A549 (cell line): ENCODE measurements at regions not wholly inside any gene's neighbourhood (a gene's known extent, or its start where the extent isn't known, plus 50 kb on each side); places are given as distances from the start of the nearest gene placed in this dataset.
A peak's percentile ranks its signal among the peaks of the same experiment; 100 is the strongest.

ENCODE experiments used
- ATAC-seq, 2 experiments: fragments of 200-7000 bp in 1 of 2; fragments of >200 bp in 1 of 2; cut with Nextera tagmentation in 1 of 2; cut with Tn5 transposase in 1 of 2; 3 replicates each; pipeline versions ENCODE4 v1.8.0 to v1.9.1; 2018 to 2020; ENCODE audit warnings: mild to moderate bottlenecking in 1 of 2, moderate library complexity in 1 of 2
- CTCF ChIA-PET: fragments of 300-600 bp; sonication (Branson Sonifier 250); formaldehyde crosslinking; extraction: SDS; loops from one replicate; lab custom pipeline; 2021; ENCODE audit warnings: antibody characterized with exemption, inconsistent platforms; lab: Yijun Ruan, JAX
- POLR2A ChIA-PET: fragments of 350-600 bp; formaldehyde crosslinking; extraction: SDS; loops from one replicate; lab custom pipeline; 2021; ENCODE audit warnings: antibody characterized with exemption, inconsistent platforms; lab: Yijun Ruan, JAX
- DNase-seq, 2 experiments: peaks; one replicate each; pipeline versions ENCODE4 v3.0.0 to v3.0.0-alpha.2; 2011 to 2016; ENCODE audit warnings: low read depth in 1 of 2, low spot score in 1 of 2
- FAIRE-seq: peaks from 2 replicates; lab custom pipeline; 2011; peaks lifted over from hg19 to GRCh38; lab: Jason Lieb, UNC
- H3K27ac ChIP-seq, 2 experiments: fragments of >200 bp; sonication (Bioruptor Twin); formaldehyde crosslinking; 3 replicates each; pipeline ENCODE4 v1.5.1; 2016 to 2017
- H3K4me1 ChIP-seq: fragments of >200 bp; sonication (Bioruptor Twin); formaldehyde crosslinking; 3 replicates; pipeline ENCODE4 v1.6.1; 2016
- H3K4me2 ChIP-seq: fragments of >200 bp; sonication (Bioruptor Twin); formaldehyde crosslinking; 3 replicates; pipeline ENCODE4 v1.6.1; 2016
- H3K4me3 ChIP-seq: fragments of >200 bp; sonication (Bioruptor Twin); formaldehyde crosslinking; 3 replicates; pipeline ENCODE4 v1.5.1; 2016
- H3K9me3 ChIP-seq: fragments of >200 bp; sonication (Bioruptor Twin); formaldehyde crosslinking; 3 replicates; pipeline ENCODE4 v1.6.1; 2016
- EHF ChIP-seq: fragments of 250-450 bp; sonication (Bioruptor Pico); IDR thresholded peaks from 2 replicates; pipeline ENCODE4 v1.5.0; 2020; ENCODE audit warnings: mild to moderate bottlenecking
- ELK1 ChIP-seq: fragments of 150-350 bp; IDR thresholded peaks from 2 replicates; pipeline ENCODE4 v1.6.1; 2014; ENCODE audit warnings: low read depth, mild to moderate bottlenecking, low read length
- EP300 ChIP-seq, 2 experiments: fragments of >200 bp; sonication (Bioruptor Twin); formaldehyde crosslinking; IDR thresholded peaks; 2 replicates in 1 of 2; 3 replicates in 1 of 2; pipeline ENCODE4 v1.6.1; 2016 to 2017
- ESRRA ChIP-seq: fragments of 150-350 bp; IDR thresholded peaks from 2 replicates; pipeline ENCODE4 v1.6.1; 2014; ENCODE audit warnings: mild to moderate bottlenecking, low read length, borderline replicate concordance
- FOSB ChIP-seq: fragments of 250-450 bp; sonication (Bioruptor Pico); IDR thresholded peaks from 2 replicates; pipeline ENCODE4 v1.5.0; 2020; ENCODE audit warnings: mild to moderate bottlenecking, moderate library complexity
- GATA3 ChIP-seq: IDR thresholded peaks from 2 replicates; pipeline ENCODE4 v1.6.1; 2012; ENCODE audit warnings: borderline replicate concordance
- HEYL ChIP-seq: fragments of 250-450 bp; sonication (Bioruptor Pico); IDR thresholded peaks from 2 replicates; pipeline ENCODE4 v1.8.0; 2021; ENCODE audit warnings: mild to moderate bottlenecking, moderate library complexity
- HMGXB4 ChIP-seq: fragments of 250-450 bp; sonication (Bioruptor Pico); IDR thresholded peaks from 2 replicates; pipeline ENCODE4 v1.5.0; 2021; ENCODE audit warnings: mild to moderate bottlenecking, moderate library complexity, borderline replicate concordance
- HOXA7 ChIP-seq: fragments of 250-450 bp; sonication (Bioruptor Pico); IDR thresholded peaks from 2 replicates; pipeline ENCODE4 v1.5.0; 2020; ENCODE audit warnings: mild to moderate bottlenecking, moderate library complexity
- KDM5A ChIP-seq: fragments of 200-600 bp; sonication (generic); IDR thresholded peaks from 2 replicates; pipeline ENCODE4 v1.6.1; 2016; ENCODE audit warnings: antibody characterized with exemption, mild to moderate bottlenecking
- MAFK ChIP-seq: fragments of 450-650 bp; IDR thresholded peaks from 2 replicates; pipeline ENCODE4 v1.6.1; 2014; ENCODE audit not compliant: partially characterized antibody
- MAX ChIP-seq: IDR thresholded peaks from 2 replicates; pipeline ENCODE4 v1.6.1; 2012
- NFE2L2 ChIP-seq: fragments of 150-350 bp; conservative IDR thresholded peaks from 2 replicates; pipeline ENCODE4 v1.6.1; 2014; ENCODE audit warnings: low read length
- NPAS2 ChIP-seq: fragments of 250-450 bp; sonication (Bioruptor Pico); IDR thresholded peaks from 2 replicates; pipeline ENCODE4 v1.8.0; 2022; ENCODE audit warnings: mild to moderate bottlenecking, moderate library complexity, borderline replicate concordance
- NR3C1 ChIP-seq: fragments of >200 bp; sonication (Bioruptor Twin); formaldehyde crosslinking; IDR thresholded peaks from 3 replicates; pipeline ENCODE4 v1.6.1; 2017
- PBX3 ChIP-seq: IDR thresholded peaks from 2 replicates; pipeline ENCODE4 v1.6.1; 2012
- POLR2A ChIP-seq: IDR thresholded peaks from 2 replicates; pipeline ENCODE4 v1.6.1; 2012; ENCODE audit warnings: mild to moderate bottlenecking, low read length
- RAD21 ChIP-seq, 2 experiments: fragments of >200 bp in 1 of 2; sonication (Bioruptor Twin) in 1 of 2; formaldehyde crosslinking in 1 of 2; IDR thresholded peaks in 1 of 2; conservative IDR thresholded peaks in 1 of 2; 2 replicates in 1 of 2; 3 replicates in 1 of 2; pipeline ENCODE4 v1.6.1; 2012 to 2018; ENCODE audit warnings: inconsistent platforms in 1 of 2
- RNF2 ChIP-seq: fragments of 200-600 bp; sonication (generic); IDR thresholded peaks from 2 replicates; pipeline ENCODE4 v1.6.1; 2016; ENCODE audit warnings: low read depth, mild to moderate bottlenecking, antibody characterized with exemption, moderate library complexity, borderline replicate concordance
- TFCP2L1 ChIP-seq: fragments of 250-450 bp; sonication (Bioruptor Pico); IDR thresholded peaks from 2 replicates; pipeline ENCODE4 v1.5.0; 2021; ENCODE audit warnings: mild to moderate bottlenecking
- USF2 ChIP-seq: fragments of 450-650 bp; IDR thresholded peaks from 2 replicates; pipeline ENCODE4 v1.6.1; 2014; ENCODE audit warnings: antibody characterized with exemption
- WGBS: methylation state at CpG from one replicate; pipeline ENCODE4 v1.1.6; 2017; ENCODE audit errors: missing lambda C conversion rate; 5-methylcytosine and 5-hydroxymethylcytosine counted together

GRCh38 chr14:88078525-88078924, 73.6 kb downstream of the GPR65 start:
- Histone ChIP-seq H3K4me2 (no peak overlapping the region), H3K9me3 (no peaks in the 10 kb centered on the region), H3K4me3 (no peak overlapping the region)
- FAIRE-seq (no peak), ATAC-seq (peak in 1 of 2 experiments; percentile 28; a peak in 1 of 6 replicates), DNase-seq (no peak)
- POLR2A ChIA-PET, result no interaction called here
- TF ChIP-seq MAX, result no peak
- TF ChIP-seq RAD21 (conservative IDR thresholded peaks at IDR 0.05 in 1 of 2, IDR thresholded peaks at IDR 0.05 in 1 of 2), result no peak
- TF ChIP-seq PBX3, result no peak
- TF ChIP-seq HOXA7 (CRISPR knock-in tag), result no peak
- no peak for TF ChIP-seq MAFK
- no peak for TF ChIP-seq NPAS2
- TF ChIP-seq USF2, result no peak
- no peak for TF ChIP-seq HMGXB4 (CRISPR knock-in tag)
- TF ChIP-seq TFCP2L1 (CRISPR knock-in tag), result no peak
- no peak for TF ChIP-seq NFE2L2
- TF ChIP-seq ELK1, result no peak
- no peak for TF ChIP-seq RNF2
- TF ChIP-seq POLR2A, result no peak
- TF ChIP-seq, all 56 proteins: peak for 0
- 60% methylated on average over 1 of the region's 1 CpG for WGBS
- no peaks in the 10 kb centered on the region for H3K4me1 ChIP-seq
- CTCF ChIA-PET, result no interaction called here
- H3K27ac ChIP-seq, result no peak overlapping the region

GRCh38 chr14:88079624-88080023, 74.7 kb downstream of the GPR65 start:
- no peaks in the 10 kb centered on the region for H3K9me3 ChIP-seq
- no peak for TF ChIP-seq EP300 (IDR thresholded peaks at IDR 0.05)
- no peak for TF ChIP-seq ESRRA
- peak; percentile 79 for TF ChIP-seq MAFK
- TF ChIP-seq GATA3, result no peak
- no peak for TF ChIP-seq MAX
- no peak for TF ChIP-seq NR3C1
- no peak for TF ChIP-seq HEYL (CRISPR knock-in tag)
- TF ChIP-seq FOSB, result no peak
- TF ChIP-seq, all 56 proteins: peak for 1
- Histone ChIP-seq H3K4me2 (no peak overlapping the region), H3K4me1 (no peaks in the 10 kb centered on the region), H3K27ac (no peak overlapping the region), H3K4me3 (no peak overlapping the region)
- no peak for DNase-seq
- ChIA-PET CTCF (no interaction called here), POLR2A (no interaction called here)
- 51% methylated on average over 2 of the region's 2 CpGs for WGBS
- FAIRE-seq, result no peak
- ATAC-seq, result no peak

- no peak for ATAC-seq
- Histone ChIP-seq H3K4me3 (no peak overlapping the region), H3K4me2 (no peak overlapping the region)
- CTCF ChIA-PET, result no interaction called here
- TF ChIP-seq NR3C1 (no peak), EHF (CRISPR knock-in tag) (no peak), KDM5A (no peak), MAFK (peak; percentile 85)
- TF ChIP-seq, all 56 proteins: peak for 1
- WGBS, result 60% methylated on average over 1 of the region's 1 CpG
- no peaks in the 10 kb centered on the region for H3K4me1 ChIP-seq
- FAIRE-seq (no peak), DNase-seq (no peak)
- no peak overlapping the region for H3K27ac ChIP-seq
- H3K9me3 ChIP-seq, result no peaks in the 10 kb centered on the region
- POLR2A ChIA-PET, result no interaction called here
Measured at GRCh38 chr14:88085736-88086135, 80.8 kb downstream of the GPR65 start.
